Trophoblast cell (in vitro differentiated cells and primary cell): ENCODE measurements at regions not wholly inside any gene's neighbourhood (a gene's known extent, or its start where the extent isn't known, plus 50 kb on each side); places are given as distances from the start of the nearest gene placed in this dataset.

ENCODE experiments used
- DNase-seq, 2 donors: peaks; one replicate each; pipeline ENCODE4 v3.0.0-alpha.2; 2016
- H2AFZ ChIP-seq: 2 replicates; pipeline ENCODE4 v1.6.1; 2013; ENCODE audit warnings: low read length, moderate library complexity, mild to moderate bottlenecking; ENCODE audit not compliant: insufficient read depth, poor library complexity
- H2AK5ac ChIP-seq: 2 replicates; pipeline ENCODE4 v1.6.1; 2013; ENCODE audit warnings: mild to moderate bottlenecking, low read length
- H2BK120ac ChIP-seq: 2 replicates; pipeline ENCODE4 v1.6.1; 2013; ENCODE audit warnings: low read length, mild to moderate bottlenecking, moderate library complexity; ENCODE audit not compliant: insufficient read depth, poor library complexity
- H2BK12ac ChIP-seq: 2 replicates; pipeline ENCODE4 v1.6.1; 2013; ENCODE audit warnings: mild to moderate bottlenecking, low read length, moderate library complexity
- H2BK5ac ChIP-seq: 2 replicates; pipeline ENCODE4 v1.6.1; 2013; ENCODE audit warnings: low read length, low read depth, moderate library complexity, mild to moderate bottlenecking; ENCODE audit not compliant: poor library complexity
- H3K14ac ChIP-seq: 2 replicates; pipeline ENCODE4 v1.6.1; 2013; ENCODE audit warnings: mild to moderate bottlenecking, low read length
- H3K18ac ChIP-seq: 2 replicates; pipeline ENCODE4 v1.6.1; 2013; ENCODE audit warnings: mild to moderate bottlenecking, low read length
- H3K23ac ChIP-seq: 2 replicates; pipeline ENCODE4 v1.6.1; 2013; ENCODE audit warnings: low read length
- H3K27ac ChIP-seq: 2 replicates; pipeline ENCODE4 v1.5.1; 2013; ENCODE audit warnings: low read depth, mild to moderate bottlenecking, inconsistent platforms, low read length, moderate library complexity
- H3K27me3 ChIP-seq: 2 replicates; pipeline ENCODE4 v1.6.1; 2013; ENCODE audit warnings: inconsistent platforms, mild to moderate bottlenecking, low read length, moderate library complexity; ENCODE audit not compliant: insufficient read depth
- H3K36me3 ChIP-seq, 2 experiments: 1 replicate in 1 of 2; 2 replicates in 1 of 2; pipeline ENCODE4 v1.6.1; 2013; ENCODE audit warnings: low read length in 2 of 2, mild to moderate bottlenecking in 2 of 2, moderate library complexity in 1 of 2; ENCODE audit not compliant: insufficient read depth in 2 of 2, control insufficient read depth in 1 of 2
- H3K4ac ChIP-seq: 2 replicates; pipeline ENCODE4 v1.6.1; 2013; ENCODE audit warnings: low read depth, mild to moderate bottlenecking, low read length, moderate library complexity
- H3K4me1 ChIP-seq, 2 experiments: 1 replicate in 1 of 2; 2 replicates in 1 of 2; pipeline ENCODE4 v1.6.1; 2013; ENCODE audit warnings: low read length in 2 of 2, mild to moderate bottlenecking in 2 of 2, moderate library complexity in 1 of 2; ENCODE audit not compliant: insufficient read depth in 2 of 2, control insufficient read depth in 1 of 2
- H3K4me2 ChIP-seq: 2 replicates; pipeline ENCODE4 v1.6.1; 2013; ENCODE audit warnings: inconsistent platforms, mild to moderate bottlenecking, low read length, moderate library complexity
- H3K4me3 ChIP-seq: 2 replicates; pipeline ENCODE4 v1.5.1; 2013; ENCODE audit warnings: mild to moderate bottlenecking, low read depth, low read length, inconsistent platforms
- H3K79me1 ChIP-seq: one replicate; pipeline ENCODE4 v1.6.1; 2013; ENCODE audit warnings: low read length
- H3K79me2 ChIP-seq: 2 replicates; pipeline ENCODE4 v1.6.1; 2013; ENCODE audit warnings: low read length, mild to moderate bottlenecking; ENCODE audit not compliant: control insufficient read depth, insufficient read depth, poor library complexity
- H3K9ac ChIP-seq: 2 replicates; pipeline ENCODE4 v1.6.1; 2013; ENCODE audit warnings: mild to moderate bottlenecking, low read length
- H3K9me3 ChIP-seq: 2 replicates; pipeline ENCODE4 v1.6.1; 2013; ENCODE audit warnings: low read depth, mild to moderate bottlenecking, control low read depth, inconsistent platforms, low read length; ENCODE audit not compliant: insufficient read depth
- H4K12ac ChIP-seq: 2 replicates; pipeline ENCODE4 v1.6.1; 2013; ENCODE audit warnings: low read depth, mild to moderate bottlenecking, low read length, moderate library complexity
- H4K8ac ChIP-seq: 2 replicates; pipeline ENCODE4 v1.6.1; 2013; ENCODE audit warnings: low read depth, mild to moderate bottlenecking, low read length, moderate library complexity
- H4K91ac ChIP-seq: one replicate; pipeline ENCODE4 v1.6.1; 2013; ENCODE audit warnings: low read depth, mild to moderate bottlenecking, low read length, moderate library complexity
- WGBS: extraction: QIAGEN DNeasy Blood & Tissue Kit; methylation state at CpG from one replicate; pipeline ENCODE4 v1.1.7; 2013; ENCODE audit warnings: missing lambda C conversion rate; ENCODE audit not compliant: insufficient read length, insufficient coverage; ENCODE audit errors: extremely low coverage; 5-methylcytosine and 5-hydroxymethylcytosine counted together

DNA sequence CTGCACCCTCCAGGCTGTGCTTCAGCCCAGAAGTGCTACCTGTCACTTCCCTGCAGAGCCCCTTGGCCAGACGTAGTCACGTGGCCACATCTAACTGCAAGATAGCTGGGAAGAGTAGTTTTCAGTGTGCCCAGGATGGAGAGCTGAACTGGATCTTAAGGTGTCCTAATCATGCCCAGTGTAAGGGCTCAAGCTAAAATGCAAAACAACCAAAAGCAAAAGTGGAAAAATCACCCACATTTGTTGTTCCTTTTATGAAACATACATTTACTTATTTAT is 59.4 kb upstream of the ROR1 start:
- no CpG with 5 or more reads among the region's 2 CpGs for WGBS
- H3K9ac ChIP-seq: no peak overlapping the region
- no peak for DNase-seq

GRCh38 chr1:63717511-63718065 is 56.2 kb upstream of the ROR1 start:
- no peaks in the 10 kb centered on the region for H3K79me1 ChIP-seq
- H4K91ac ChIP-seq: no peak overlapping the region
- no peak overlapping the region for H2BK12ac ChIP-seq
- no peak overlapping the region for H3K4me3 ChIP-seq
- no peak overlapping the region for H3K18ac ChIP-seq
- H4K12ac ChIP-seq: no peak overlapping the region
- H3K4ac ChIP-seq: no peak overlapping the region
- H3K27ac ChIP-seq: no peak overlapping the region
- H2BK5ac ChIP-seq: no peak overlapping the region
- H2AK5ac ChIP-seq: no peak overlapping the region
- peaks cover 0 to 2% of the 10 kb centered on the region in 2 experiments for H3K4me1 ChIP-seq
- H2AFZ ChIP-seq: no peak overlapping the region
- no peak overlapping the region for H3K9ac ChIP-seq
- no peak overlapping the region for H3K14ac ChIP-seq
- no CpG with 5 or more reads among the region's 4 CpGs for WGBS
- H4K8ac ChIP-seq: no peak overlapping the region
- H3K23ac ChIP-seq: no peak overlapping the region
- DNase-seq: peak in 1 of 2 donors; percentile 61
- H3K79me2 ChIP-seq: no peaks in the 10 kb centered on the region
- no peaks in the 10 kb centered on the region for H3K36me3 ChIP-seq
- no peaks in the 10 kb centered on the region for H3K27me3 ChIP-seq
- no peak overlapping the region for H3K4me2 ChIP-seq
- H2BK120ac ChIP-seq: no peak overlapping the region
- peaks cover 1% of the 10 kb centered on the region for H3K9me3 ChIP-seq

More for the DNA sequence above, 59.4 kb upstream of the ROR1 start:
- H3K18ac ChIP-seq: no peak overlapping the region
- no peak overlapping the region for H4K91ac ChIP-seq
- no peak overlapping the region for H3K4me3 ChIP-seq
- H3K36me3 ChIP-seq: no peaks in the 10 kb centered on the region
- no peak overlapping the region for H3K4ac ChIP-seq
- no peaks in the 10 kb centered on the region for H3K79me2 ChIP-seq
- H3K23ac ChIP-seq: no peak overlapping the region
- H3K79me1 ChIP-seq: no peaks in the 10 kb centered on the region
- H2BK12ac ChIP-seq: no peak overlapping the region
- no peak overlapping the region for H3K4me2 ChIP-seq
- H4K12ac ChIP-seq: no peak overlapping the region
- H2BK5ac ChIP-seq: no peak overlapping the region
- no peaks in the 10 kb centered on the region for H3K27me3 ChIP-seq
- H4K8ac ChIP-seq: no peak overlapping the region
- H3K27ac ChIP-seq: no peak overlapping the region
- H2AFZ ChIP-seq: no peak overlapping the region
- peaks cover 1% of the 10 kb centered on the region for H3K9me3 ChIP-seq
- H3K4me1 ChIP-seq: peaks cover 0 to 2% of the 10 kb centered on the region in 2 experiments
- no peak overlapping the region for H3K14ac ChIP-seq
- H2AK5ac ChIP-seq: no peak overlapping the region
- H2BK120ac ChIP-seq: no peak overlapping the region

- no peaks in the 10 kb centered on the region for H3K27me3 ChIP-seq
- no peaks in the 10 kb centered on the region for H3K36me3 ChIP-seq
- no peak overlapping the region for H3K9ac ChIP-seq
- H2BK5ac ChIP-seq: no peak overlapping the region
- H3K23ac ChIP-seq: no peak overlapping the region
- H3K14ac ChIP-seq: no peak overlapping the region
- no peaks in the 10 kb centered on the region for H3K79me1 ChIP-seq
- no peak overlapping the region for H2BK12ac ChIP-seq
- no peak overlapping the region for H2BK120ac ChIP-seq
- DNase-seq: no peak
- no peak overlapping the region for H3K4me2 ChIP-seq
- no peak overlapping the region for H2AFZ ChIP-seq
- peaks cover 1% of the 10 kb centered on the region for H3K9me3 ChIP-seq
- peaks cover 0 to 2% of the 10 kb centered on the region in 2 experiments for H3K4me1 ChIP-seq
- H3K27ac ChIP-seq: no peak overlapping the region
- no peak overlapping the region for H2AK5ac ChIP-seq
- H4K12ac ChIP-seq: no peak overlapping the region
- no CpG with 5 or more reads among the region's 4 CpGs for WGBS
- no peak overlapping the region for H3K18ac ChIP-seq
- no peak overlapping the region for H3K4me3 ChIP-seq
- no peak overlapping the region for H4K91ac ChIP-seq
- no peaks in the 10 kb centered on the region for H3K79me2 ChIP-seq
- H4K8ac ChIP-seq: no peak overlapping the region
- H3K4ac ChIP-seq: no peak overlapping the region
Observed at GRCh38 chr1:63718541-63718970, 55.3 kb upstream of the ROR1 start.

GRCh38 chr1:63721531-63722189 is 52.2 kb upstream of the ROR1 start:
- Histone ChIP-seq H4K91ac (no peak overlapping the region), H3K9ac (no peak overlapping the region), H4K8ac (no peak overlapping the region), H3K23ac (no peak overlapping the region), H3K79me1 (no peaks in the 10 kb centered on the region), H3K9me3 (no peaks in the 10 kb centered on the region), H3K4me3 (no peak overlapping the region), H2BK12ac (no peak overlapping the region), H3K4me1 (peaks cover 0 to 7% of the 10 kb centered on the region in 2 experiments), H3K27ac (no peak overlapping the region), H2AK5ac (no peak overlapping the region), H3K14ac (no peak overlapping the region), H2BK5ac (no peak overlapping the region), H4K12ac (no peak overlapping the region), H3K18ac (no peak overlapping the region), H3K27me3 (no peaks in the 10 kb centered on the region), H3K4ac (no peak overlapping the region), H3K79me2 (no peaks in the 10 kb centered on the region), H3K4me2 (no peak overlapping the region), H3K36me3 (no peaks in the 10 kb centered on the region), H2BK120ac (no peak overlapping the region), H2AFZ (no peak overlapping the region)
- no CpG with 5 or more reads among the region's 3 CpGs for WGBS
- no peak for DNase-seq
